Stimulated activated naive B cell treated with anti-CD40 and anti-IgM and Interleukin-4, amounts not matched to agents 10 μg/mL and 1 μg/mL and 100 μg/mL, for 72 hours (primary cell): ENCODE measurements at regions not wholly inside any gene's neighbourhood (a gene's known extent, or its start where the extent isn't known, plus 50 kb on each side); places are given as distances from the start of the nearest gene placed in this dataset.
"Not testable (repeated sequence)": the region's sequence is repeated elsewhere in the genome, so short reads cannot be mapped to it uniquely, and the experiment has no call there.

Experiments used
- ATAC-seq, 2 donors: fragments of 150-1000 bp; cut with Tn5 transposase; replicated peaks; 2 replicates each; pipeline ENCODE4 v1.10.0; 2021; ENCODE audit warnings: moderate library complexity in 1 of 2
- DNase-seq: peaks from one replicate; pipeline ENCODE4 v3.0.0; 2021
- H3K27ac Mint-ChIP-seq: one replicate; pipeline ENCODE4 v1.8.0; 2022; ENCODE audit warnings: mild to moderate bottlenecking, mixed read lengths
- H3K27me3 Mint-ChIP-seq, 2 donors: one replicate each; pipeline ENCODE4 v1.8.0; 2022; ENCODE audit warnings: mixed read lengths in 2 of 2
- H3K36me3 Mint-ChIP-seq, 2 donors: one replicate each; pipeline ENCODE4 v1.8.0; 2022; ENCODE audit warnings: mixed read lengths in 2 of 2, mild to moderate bottlenecking in 1 of 2
- H3K4me1 Mint-ChIP-seq, 2 donors: one replicate each; pipeline ENCODE4 v1.8.0; 2022; ENCODE audit warnings: mixed read lengths in 2 of 2, mild to moderate bottlenecking in 1 of 2
- H3K4me3 Mint-ChIP-seq, 2 donors: one replicate each; pipeline ENCODE4 v1.8.0; 2022; ENCODE audit warnings: mild to moderate bottlenecking in 2 of 2, mixed read lengths in 2 of 2, moderate library complexity in 1 of 2
- H3K9me3 Mint-ChIP-seq, 2 donors: one replicate each; pipeline ENCODE4 v1.8.0; 2022; ENCODE audit warnings: mixed read lengths in 2 of 2, mild to moderate bottlenecking in 1 of 2

DNA sequence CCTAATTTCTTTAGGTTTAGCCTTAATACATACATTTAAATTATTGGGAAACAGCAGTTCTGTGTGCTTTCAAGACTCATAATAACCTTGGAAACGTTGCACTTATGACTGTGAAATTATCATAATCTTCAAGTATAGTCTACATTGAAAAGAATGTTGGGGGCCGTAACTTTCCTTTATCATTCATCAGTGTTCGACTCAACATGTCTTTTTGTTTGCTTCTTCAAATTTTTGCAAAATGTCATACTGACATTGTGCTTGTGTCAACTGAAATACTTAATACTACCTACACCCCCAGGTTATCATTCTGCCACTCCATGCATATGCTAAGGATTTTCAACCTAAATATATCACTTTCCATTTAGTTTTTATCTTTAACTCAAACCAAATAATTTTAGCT lies 1562.9 kb downstream of the OLFM4 start:
- Mint-ChIP-seq H3K27me3 (no peaks in the 10 kb centered on the region), H3K4me3 (no peak overlapping the region), H3K36me3 (no peaks in the 10 kb centered on the region), H3K4me1 (no peaks in the 10 kb centered on the region), H3K27ac (no peak overlapping the region), H3K9me3 (peaks cover 6 to 19% of the 10 kb centered on the region in 2 donors)
- ATAC-seq (no peak), DNase-seq (no peak)

- Mint-ChIP-seq H3K9me3 (peaks cover 6 to 13% of the 10 kb centered on the region in 2 donors), H3K4me1 (no peaks in the 10 kb centered on the region), H3K36me3 (no peaks in the 10 kb centered on the region), H3K27me3 (no peaks in the 10 kb centered on the region), H3K27ac (no peak overlapping the region), H3K4me3 (no peak overlapping the region)
- ATAC-seq (no peak), DNase-seq (no peak)
Measured at GRCh38 chr13:54592201-54592600, 1563.6 kb downstream of the OLFM4 start.

DNA sequence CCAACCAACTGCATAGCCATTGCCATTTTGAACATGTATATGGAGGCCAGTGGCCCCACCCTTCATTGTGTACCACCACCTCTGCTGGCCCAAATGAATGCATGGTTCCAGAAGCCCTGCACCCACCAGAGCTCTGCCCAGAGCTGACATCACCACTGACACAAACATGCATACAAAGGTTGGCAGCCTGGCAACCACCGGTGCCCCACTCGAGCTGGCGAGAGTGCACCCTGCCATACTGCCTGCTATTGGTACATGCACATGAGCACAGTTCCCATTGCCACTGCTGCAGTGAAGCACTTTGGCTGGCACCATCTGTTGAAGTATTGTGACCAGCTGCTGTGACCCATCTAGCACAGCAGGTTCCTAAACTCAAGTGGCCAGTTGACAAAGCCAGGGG lies 1564.9 kb downstream of the OLFM4 start:
- ATAC-seq (no peak), DNase-seq (no peak)
- Mint-ChIP-seq H3K9me3 (peaks cover 6 to 13% of the 10 kb centered on the region in 2 donors), H3K4me1 (no peaks in the 10 kb centered on the region), H3K36me3 (no peaks in the 10 kb centered on the region), H3K27ac (no peak overlapping the region), H3K27me3 (no peaks in the 10 kb centered on the region), H3K4me3 (no peak overlapping the region)

DNA sequence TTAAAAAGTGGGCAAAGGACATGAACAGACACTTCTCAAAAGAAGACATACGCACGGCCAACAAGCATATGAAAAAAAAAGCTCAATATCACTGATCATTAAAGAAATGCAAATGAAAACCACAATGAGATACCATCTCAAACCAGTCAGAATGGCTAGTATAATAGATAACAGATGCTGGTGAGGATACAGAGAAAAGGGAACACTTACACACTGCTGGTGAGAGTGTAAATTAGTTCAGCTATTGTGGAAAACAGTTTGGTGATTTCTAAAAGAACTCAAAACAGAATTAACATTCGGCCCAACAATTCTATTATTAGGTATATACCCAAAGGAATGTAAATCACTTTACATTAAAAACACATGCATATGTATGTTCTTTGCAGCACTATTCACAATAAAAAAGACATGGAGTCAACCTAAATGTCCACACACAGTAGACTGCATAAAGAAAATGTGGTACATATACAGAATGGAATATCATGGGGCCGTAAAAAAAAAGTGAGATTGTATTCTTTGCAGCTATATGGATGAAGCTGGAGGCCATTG lies 1569.0 kb downstream of the OLFM4 start:
- no peak for ATAC-seq

DNA sequence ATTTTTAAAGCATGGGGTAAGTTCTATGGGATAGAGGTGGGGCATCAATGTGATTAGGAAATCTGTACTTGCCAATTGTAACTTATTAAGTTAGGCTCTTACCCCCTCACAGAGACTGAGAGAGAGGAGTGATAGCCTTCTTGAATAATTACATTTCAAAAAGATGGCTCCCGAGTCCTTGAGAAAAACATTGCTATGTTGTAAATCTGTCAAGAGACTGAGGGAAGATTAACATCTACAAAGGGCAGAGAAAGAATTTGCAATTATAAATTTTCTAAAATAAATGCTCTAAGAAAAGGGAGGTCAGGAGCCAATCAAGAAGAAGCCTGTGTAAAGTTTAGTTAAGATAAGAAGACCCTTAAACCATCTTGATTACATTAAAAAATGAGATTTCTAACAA lies 1570.8 kb downstream of the OLFM4 start:
- no peak overlapping the region for H3K27ac Mint-ChIP-seq
- no peak overlapping the region for H3K4me3 Mint-ChIP-seq
- ATAC-seq (no peak), DNase-seq (no peak)
- H3K27me3 Mint-ChIP-seq = no peaks in the 10 kb centered on the region
- peaks cover 4 to 14% of the 10 kb centered on the region in 2 donors for H3K9me3 Mint-ChIP-seq
- H3K36me3 Mint-ChIP-seq = no peaks in the 10 kb centered on the region
- no peaks in the 10 kb centered on the region for H3K4me1 Mint-ChIP-seq

More for the DNA sequence above, 1569.0 kb downstream of the OLFM4 start:
- Mint-ChIP-seq H3K27ac (no peak overlapping the region), H3K4me1 (no peaks in the 10 kb centered on the region), H3K4me3 (no peak overlapping the region), H3K27me3 (no peaks in the 10 kb centered on the region), H3K36me3 (no peaks in the 10 kb centered on the region), H3K9me3 (peaks cover 6 to 15% of the 10 kb centered on the region in 2 donors)
- no peak for DNase-seq

- Mint-ChIP-seq H3K9me3 (peaks cover 2 to 8% of the 10 kb centered on the region in 2 donors), H3K4me1 (no peaks in the 10 kb centered on the region), H3K36me3 (no peaks in the 10 kb centered on the region), H3K27me3 (no peaks in the 10 kb centered on the region), H3K4me3 (no peak overlapping the region), H3K27ac (no peak overlapping the region)
- DNase-seq (no peak), ATAC-seq (no peak)
Measured at GRCh38 chr13:54606944-54607343, 1578.3 kb downstream of the OLFM4 start.

- Mint-ChIP-seq H3K36me3 (no peaks in the 10 kb centered on the region), H3K27me3 (no peaks in the 10 kb centered on the region)
- ATAC-seq = no peak
Measured at GRCh38 chr13:54607421-54607820, 1578.8 kb downstream of the OLFM4 start.

GRCh38 chr13:54611390-54611789 lies 1582.8 kb downstream of the OLFM4 start:
- no peaks in the 10 kb centered on the region for H3K27me3 Mint-ChIP-seq
- H3K9me3 Mint-ChIP-seq = peaks cover 0 to 1% of the 10 kb centered on the region in 2 donors
- DNase-seq (no peak), ATAC-seq (no peak)
- no peak overlapping the region for H3K4me3 Mint-ChIP-seq
- no peaks in the 10 kb centered on the region for H3K36me3 Mint-ChIP-seq
- no peak overlapping the region for H3K27ac Mint-ChIP-seq
- no peaks in the 10 kb centered on the region for H3K4me1 Mint-ChIP-seq

More at GRCh38 chr13:54607421-54607820, 1578.8 kb downstream of the OLFM4 start:
- no peak overlapping the region for H3K4me3 Mint-ChIP-seq
- H3K27ac Mint-ChIP-seq = no peak overlapping the region
- no peak for DNase-seq
- H3K4me1 Mint-ChIP-seq = no peaks in the 10 kb centered on the region
- peaks cover 2 to 8% of the 10 kb centered on the region in 2 donors for H3K9me3 Mint-ChIP-seq

- Mint-ChIP-seq H3K36me3 (no peaks in the 10 kb centered on the region), H3K4me3 (no peak overlapping the region), H3K9me3 (peaks cover 0 to 4% of the 10 kb centered on the region in 2 donors), H3K27ac (no peak overlapping the region), H3K4me1 (no peaks in the 10 kb centered on the region), H3K27me3 (no peaks in the 10 kb centered on the region)
- no peak for ATAC-seq
- no peak for DNase-seq
Measured at GRCh38 chr13:54614726-54615125, 1586.1 kb downstream of the OLFM4 start.

DNA sequence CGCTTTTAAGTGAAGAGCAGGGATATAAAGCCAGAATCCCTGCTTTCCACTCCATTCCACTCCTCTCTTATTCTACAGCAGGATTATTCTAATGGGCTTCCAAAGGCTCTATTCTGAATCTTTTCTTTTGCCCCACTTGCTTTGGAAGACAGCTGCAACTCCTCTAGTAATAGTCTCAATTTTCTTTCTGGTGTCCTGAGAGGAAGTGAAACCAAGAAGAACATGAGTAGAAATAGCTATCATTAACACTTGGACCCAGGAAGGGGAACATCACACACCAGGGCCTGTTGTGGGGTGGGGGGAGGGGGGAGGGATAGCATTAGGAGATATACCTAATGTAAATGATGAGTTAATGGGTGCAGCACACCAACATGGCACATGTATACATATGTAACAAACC lies 1597.9 kb downstream of the OLFM4 start:
- DNase-seq, H3K27me3 Mint-ChIP-seq, H3K36me3 Mint-ChIP-seq, H3K4me3 Mint-ChIP-seq, H3K27ac Mint-ChIP-seq, H3K4me1 Mint-ChIP-seq, H3K9me3 Mint-ChIP-seq, ATAC-seq: not testable (repeated sequence)

GRCh38 chr13:54627646-54628372 lies 1599.2 kb downstream of the OLFM4 start:
- no peaks in the 10 kb centered on the region for H3K4me1 Mint-ChIP-seq

DNA sequence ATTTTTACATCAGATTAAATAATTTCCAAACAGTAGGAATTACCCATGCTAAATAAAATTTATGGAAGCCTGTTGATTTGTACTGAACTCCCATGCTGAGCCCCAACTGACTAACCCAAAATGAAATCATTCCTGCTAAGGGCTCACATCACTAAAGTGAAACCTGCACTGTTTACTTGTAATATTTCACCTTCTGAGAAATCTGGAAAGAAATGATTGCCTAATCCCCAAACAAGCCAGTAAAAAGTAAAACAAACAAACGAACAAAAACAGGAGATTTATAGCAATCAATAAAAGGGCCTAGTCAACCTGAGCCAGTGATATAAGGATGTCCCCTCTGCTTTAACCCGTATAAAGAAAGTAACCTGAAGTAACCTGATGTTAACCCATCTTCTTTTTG lies 1599.8 kb downstream of the OLFM4 start:
- H3K9me3 Mint-ChIP-seq = peaks cover 0 to 2% of the 10 kb centered on the region in 2 donors
- ATAC-seq = no peak
- DNase-seq = no peak
- no peak overlapping the region for H3K4me3 Mint-ChIP-seq
- H3K4me1 Mint-ChIP-seq = no peaks in the 10 kb centered on the region
- H3K36me3 Mint-ChIP-seq = no peaks in the 10 kb centered on the region
- H3K27ac Mint-ChIP-seq = no peak overlapping the region
- no peaks in the 10 kb centered on the region for H3K27me3 Mint-ChIP-seq

More at GRCh38 chr13:54627646-54628372, 1599.2 kb downstream of the OLFM4 start:
- Mint-ChIP-seq H3K27me3 (no peaks in the 10 kb centered on the region), H3K4me3 (no peak overlapping the region), H3K27ac (no peak overlapping the region), H3K36me3 (no peaks in the 10 kb centered on the region), H3K9me3 (peaks cover 0 to 2% of the 10 kb centered on the region in 2 donors)
- DNase-seq = no peak
- no peak for ATAC-seq

GRCh38 chr13:54633456-54633855 lies 1604.8 kb downstream of the OLFM4 start:
- H3K27me3 Mint-ChIP-seq = no peaks in the 10 kb centered on the region
- H3K4me1 Mint-ChIP-seq = no peaks in the 10 kb centered on the region
- no peak for DNase-seq
- no peak overlapping the region for H3K27ac Mint-ChIP-seq
- H3K9me3 Mint-ChIP-seq = peaks cover 5 to 11% of the 10 kb centered on the region in 2 donors
- ATAC-seq = no peak
- H3K36me3 Mint-ChIP-seq = no peaks in the 10 kb centered on the region
- no peak overlapping the region for H3K4me3 Mint-ChIP-seq

DNA sequence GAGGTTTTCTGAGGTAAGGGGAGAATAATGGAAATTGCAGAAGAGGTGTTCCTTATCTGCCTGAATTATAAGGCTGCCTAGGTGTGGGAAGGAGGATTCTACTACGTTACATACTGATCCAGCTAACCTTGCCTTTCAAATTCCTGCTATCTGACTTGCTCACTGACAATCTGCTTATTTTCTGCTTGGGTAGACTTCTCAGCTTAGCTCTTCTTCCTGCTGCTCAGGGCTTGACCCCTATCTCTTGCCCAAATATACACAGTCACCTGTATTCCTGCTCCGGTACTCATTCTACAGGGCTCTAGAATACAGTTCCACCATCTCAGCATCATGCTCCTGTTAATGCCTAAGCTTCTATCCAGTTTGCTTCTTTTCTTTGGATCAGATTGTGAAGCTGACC lies 1607.6 kb downstream of the OLFM4 start:
- no peaks in the 10 kb centered on the region for H3K27me3 Mint-ChIP-seq
- no peaks in the 10 kb centered on the region for H3K4me1 Mint-ChIP-seq
- ATAC-seq = no peak
- H3K27ac Mint-ChIP-seq = no peak overlapping the region
- H3K9me3 Mint-ChIP-seq = peaks cover 8 to 19% of the 10 kb centered on the region in 2 donors
- H3K36me3 Mint-ChIP-seq = no peaks in the 10 kb centered on the region
- no peak overlapping the region for H3K4me3 Mint-ChIP-seq
- no peak for DNase-seq

DNA sequence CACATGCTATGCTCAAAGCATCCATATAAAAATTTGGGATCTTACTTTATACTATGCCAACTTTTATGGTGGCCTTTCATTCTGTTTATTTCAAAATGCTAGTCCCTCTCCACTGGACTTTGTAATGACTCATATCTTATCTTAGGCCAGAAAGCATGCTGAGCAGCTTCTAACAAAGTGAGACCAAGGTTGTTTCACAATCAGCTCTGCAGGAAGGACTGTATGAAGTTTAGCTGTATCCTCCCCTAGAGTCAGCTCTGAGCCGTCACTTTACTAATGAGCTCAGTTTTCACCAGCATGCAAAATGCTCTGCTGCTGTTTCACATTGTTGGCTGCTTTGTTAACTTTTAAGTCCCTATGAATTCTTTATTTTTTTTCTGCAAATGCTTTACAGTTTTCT lies 1608.8 kb downstream of the OLFM4 start:
- H3K4me3 Mint-ChIP-seq = no peak overlapping the region
- no peak overlapping the region for H3K27ac Mint-ChIP-seq
- no peaks in the 10 kb centered on the region for H3K27me3 Mint-ChIP-seq
- peaks cover 6 to 20% of the 10 kb centered on the region in 2 donors for H3K9me3 Mint-ChIP-seq
- H3K4me1 Mint-ChIP-seq = no peaks in the 10 kb centered on the region
- DNase-seq = no peak
- no peak for ATAC-seq
- no peaks in the 10 kb centered on the region for H3K36me3 Mint-ChIP-seq
